Suprapubic skin (tissue), 4 donors: ENCODE measurements at regions not wholly inside any gene's neighbourhood (a gene's known extent, or its start where the extent isn't known, plus 50 kb on each side); places are given as distances from the start of the nearest gene placed in this dataset.

ENCODE experiments used
- DNase-seq, 2 donors: peaks; one replicate each; pipeline ENCODE4 v3.0.0-alpha.2; 2019; ENCODE audit warnings: low spot score in 2 of 2
- H3K27ac ChIP-seq: fragments of 200-600 bp; sonication (generic); one replicate; pipeline ENCODE4 v1.5.1; 2019
- H3K27me3 ChIP-seq: fragments of 200-600 bp; sonication (generic); one replicate; pipeline ENCODE4 v1.5.1; 2019
- H3K36me3 ChIP-seq: fragments of 200-600 bp; sonication (generic); one replicate; pipeline ENCODE4 v1.5.1; 2019
- H3K4me1 ChIP-seq: fragments of 200-600 bp; sonication (generic); one replicate; pipeline ENCODE4 v1.5.1; 2019
- H3K4me3 ChIP-seq: fragments of 200-600 bp; sonication (generic); one replicate; pipeline ENCODE4 v1.5.1; 2019; ENCODE audit warnings: mild to moderate bottlenecking
- H3K9me3 ChIP-seq: fragments of 200-600 bp; sonication (generic); one replicate; pipeline ENCODE4 v1.5.1; 2019
- CTCF ChIP-seq, 2 donors: fragments of 200-600 bp in 1 of 2; fragments of 450-650 bp in 1 of 2; sonication (generic) in 1 of 2; IDR thresholded peaks; one replicate each; pipeline ENCODE4 v1.5.1; 2016 to 2019; ENCODE audit warnings: antibody characterized with exemption in 2 of 2, mild to moderate bottlenecking in 1 of 2, moderate library complexity in 1 of 2
- EP300 ChIP-seq: sonication (generic); formaldehyde crosslinking; IDR thresholded peaks from one replicate; pipeline ENCODE4 v1.6.1; 2017; ENCODE audit warnings: antibody characterized with exemption
- POLR2A ChIP-seq, 2 donors: fragments of 450-650 bp; IDR thresholded peaks; one replicate each; pipeline ENCODE4 v1.6.1; 2017; ENCODE audit warnings: antibody characterized with exemption in 2 of 2, mild to moderate bottlenecking in 2 of 2, moderate library complexity in 2 of 2
- POLR2AphosphoS5 ChIP-seq, 3 donors: sonication (generic); formaldehyde crosslinking; IDR thresholded peaks; one replicate each; pipeline ENCODE4 v1.6.1; 2017; ENCODE audit warnings: antibody characterized with exemption in 3 of 3
- WGBS: methylation state at CpG from one replicate; pipeline ENCODE4 v1.1.5; 2018; 5-methylcytosine and 5-hydroxymethylcytosine counted together

- 90% methylated on average over 1 of the region's 1 CpG for WGBS
- no peaks in the 10 kb centered on the region for H3K36me3 ChIP-seq
- DNase-seq: no peak
- no peaks in the 10 kb centered on the region for H3K4me1 ChIP-seq
- no peak overlapping the region for H3K4me3 ChIP-seq
- H3K9me3 ChIP-seq: no peaks in the 10 kb centered on the region
- TF ChIP-seq CTCF (IDR thresholded peaks at IDR 0.05) (no peak), POLR2AphosphoS5 (IDR thresholded peaks at IDR 0.05) (no peak), POLR2A (IDR thresholded peaks at IDR 0.05) (no peak), EP300 (no peak)
- no peaks in the 10 kb centered on the region for H3K27me3 ChIP-seq
- no peak overlapping the region for H3K27ac ChIP-seq
Observed at GRCh38 chr1:239218301-239218700, 168.1 kb upstream of the CHRM3 start.

GRCh38 chr1:239212811-239213220 lies 173.6 kb upstream of the CHRM3 start:
- Histone ChIP-seq H3K36me3 (no peaks in the 10 kb centered on the region), H3K4me1 (no peaks in the 10 kb centered on the region), H3K9me3 (no peaks in the 10 kb centered on the region), H3K27ac (no peak overlapping the region), H3K27me3 (no peaks in the 10 kb centered on the region), H3K4me3 (no peak overlapping the region)
- 85% methylated on average over 10 of the region's 10 CpGs for WGBS
- TF ChIP-seq POLR2AphosphoS5 (IDR thresholded peaks at IDR 0.05) (no peak), POLR2A (IDR thresholded peaks at IDR 0.05) (no peak), CTCF (IDR thresholded peaks at IDR 0.05) (no peak), EP300 (no peak)
- DNase-seq: no peak

GRCh38 chr1:239209591-239209990 lies 176.8 kb upstream of the CHRM3 start:
- WGBS: 54% methylated on average over 1 of the region's 1 CpG
- H3K36me3 ChIP-seq: no peaks in the 10 kb centered on the region
- no peaks in the 10 kb centered on the region for H3K9me3 ChIP-seq

GRCh38 chr1:239204401-239204800 lies 182.0 kb upstream of the CHRM3 start:
- 45% methylated on average over 2 of the region's 2 CpGs for WGBS
- no peak for DNase-seq
- no peak overlapping the region for H3K27ac ChIP-seq
- H3K36me3 ChIP-seq: no peaks in the 10 kb centered on the region
- H3K27me3 ChIP-seq: no peaks in the 10 kb centered on the region
- no peak overlapping the region for H3K4me3 ChIP-seq
- H3K9me3 ChIP-seq: no peaks in the 10 kb centered on the region
- H3K4me1 ChIP-seq: no peaks in the 10 kb centered on the region
- TF ChIP-seq POLR2A (IDR thresholded peaks at IDR 0.05) (no peak), POLR2AphosphoS5 (IDR thresholded peaks at IDR 0.05) (no peak), EP300 (no peak), CTCF (IDR thresholded peaks at IDR 0.05) (no peak)

More at GRCh38 chr1:239209591-239209990, 176.8 kb upstream of the CHRM3 start:
- Histone ChIP-seq H3K4me3 (no peak overlapping the region), H3K4me1 (no peaks in the 10 kb centered on the region), H3K27ac (no peak overlapping the region), H3K27me3 (no peaks in the 10 kb centered on the region)
- no peak for TF ChIP-seq EP300
- TF ChIP-seq POLR2AphosphoS5 (IDR thresholded peaks at IDR 0.05): no peak
- TF ChIP-seq POLR2A (IDR thresholded peaks at IDR 0.05): no peak
- TF ChIP-seq CTCF (IDR thresholded peaks at IDR 0.05): no peak
- DNase-seq: no peak

- Histone ChIP-seq H3K27ac (no peak overlapping the region), H3K4me1 (no peaks in the 10 kb centered on the region), H3K9me3 (peaks cover 3% of the 10 kb centered on the region), H3K4me3 (no peak overlapping the region), H3K36me3 (no peaks in the 10 kb centered on the region), H3K27me3 (no peaks in the 10 kb centered on the region)
- TF ChIP-seq POLR2A (IDR thresholded peaks at IDR 0.05) (no peak), CTCF (IDR thresholded peaks at IDR 0.05) (no peak), EP300 (no peak), POLR2AphosphoS5 (IDR thresholded peaks at IDR 0.05) (no peak)
- WGBS: 77% methylated on average over 4 of the region's 4 CpGs
- no peak for DNase-seq
Observed at GRCh38 chr1:239197871-239198270, 188.5 kb upstream of the CHRM3 start.
